Suppressor macrophage (primary cell): ENCODE measurements at regions not wholly inside any gene's neighbourhood (a gene's known extent, or its start where the extent isn't known, plus 50 kb on each side); places are given as distances from the start of the nearest gene placed in this dataset.

Experiments used
- DNase-seq, 4 experiments: peaks; one replicate each; pipeline ENCODE4 v3.0.0-alpha.2; 2020 to 2022

DNA sequence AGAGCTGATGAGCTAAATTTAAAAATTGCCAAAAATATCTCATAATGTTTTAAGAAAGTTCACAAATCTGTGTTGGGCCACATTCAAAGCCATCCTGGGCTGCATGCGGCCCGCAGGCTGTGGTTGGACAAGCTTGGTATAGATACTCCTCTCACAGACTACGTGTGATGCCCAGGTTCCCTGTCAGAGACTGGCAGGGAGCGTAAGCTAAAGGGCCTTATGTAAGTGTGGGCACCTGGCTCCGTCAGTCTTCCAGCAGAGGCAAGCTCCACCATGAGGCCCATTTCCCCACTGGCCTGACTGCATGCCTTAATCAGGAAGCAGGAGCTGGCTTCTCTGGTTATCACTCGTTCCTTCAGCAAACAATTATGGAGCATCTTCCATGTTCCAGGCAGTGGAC lies 200.2 kb downstream of the FOXO1 start:
- DNase-seq, result no peak

DNA sequence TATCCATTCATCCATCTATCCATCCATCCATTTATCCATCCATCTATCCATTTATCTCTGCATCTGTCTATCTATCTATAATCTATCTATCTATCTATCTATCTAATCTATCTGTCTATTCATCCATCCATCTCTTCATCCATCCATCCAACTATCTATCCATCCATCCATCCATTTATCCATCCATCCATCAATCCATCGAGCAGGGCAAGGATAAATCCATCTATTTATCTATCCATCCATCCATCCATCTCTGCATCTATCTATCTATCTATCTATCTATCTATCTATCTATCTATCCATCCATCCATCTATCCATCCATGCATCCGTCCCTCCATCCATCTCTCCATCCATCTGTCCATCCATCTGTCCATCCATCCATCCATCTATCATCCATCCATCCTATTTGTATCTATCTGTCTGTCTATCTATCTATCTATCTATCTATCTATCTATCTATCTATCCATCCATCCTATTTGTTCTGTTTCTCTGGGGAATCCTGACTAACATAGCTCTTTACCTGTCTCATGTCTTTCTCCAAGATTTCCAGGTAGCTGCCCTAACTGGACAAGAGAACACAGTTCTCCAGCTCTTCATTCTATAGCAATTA lies 198.1 kb downstream of the FOXO1 start:
- no peak for DNase-seq

DNA sequence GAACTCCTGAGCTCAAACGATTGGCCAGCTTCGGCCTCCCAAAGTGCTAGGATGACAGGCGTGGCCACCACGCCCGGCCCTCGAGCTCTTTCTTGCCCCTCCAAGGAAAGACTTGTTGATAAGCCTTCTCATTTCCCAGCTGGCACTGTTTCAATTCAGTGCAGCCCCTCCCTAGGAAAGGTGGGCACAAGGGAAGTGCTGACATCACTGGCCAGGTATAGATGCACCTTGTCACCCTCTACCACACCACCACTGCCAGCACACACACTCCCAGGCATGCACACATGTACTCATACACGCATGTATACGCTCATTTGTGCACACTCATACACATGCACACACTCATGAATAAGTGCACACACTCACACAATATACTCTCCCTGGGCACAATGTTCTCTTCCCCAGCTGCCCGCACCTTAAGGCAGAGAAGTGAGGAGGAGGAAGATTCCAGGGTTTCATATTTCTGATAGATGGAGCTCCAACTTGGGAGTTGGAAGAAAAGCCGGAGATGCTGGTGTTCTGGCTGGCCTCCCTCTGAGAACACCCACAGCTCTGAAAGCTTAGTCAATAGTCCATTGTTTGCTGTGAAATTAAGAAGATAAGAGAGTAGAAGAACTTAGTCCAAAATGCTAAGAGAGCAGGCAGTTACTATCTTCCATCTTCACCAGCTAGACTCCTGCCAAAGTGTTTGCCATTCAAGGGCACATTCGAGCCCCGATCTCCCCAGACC lies 196.7 kb downstream of the FOXO1 start:
- no peak for DNase-seq

DNA sequence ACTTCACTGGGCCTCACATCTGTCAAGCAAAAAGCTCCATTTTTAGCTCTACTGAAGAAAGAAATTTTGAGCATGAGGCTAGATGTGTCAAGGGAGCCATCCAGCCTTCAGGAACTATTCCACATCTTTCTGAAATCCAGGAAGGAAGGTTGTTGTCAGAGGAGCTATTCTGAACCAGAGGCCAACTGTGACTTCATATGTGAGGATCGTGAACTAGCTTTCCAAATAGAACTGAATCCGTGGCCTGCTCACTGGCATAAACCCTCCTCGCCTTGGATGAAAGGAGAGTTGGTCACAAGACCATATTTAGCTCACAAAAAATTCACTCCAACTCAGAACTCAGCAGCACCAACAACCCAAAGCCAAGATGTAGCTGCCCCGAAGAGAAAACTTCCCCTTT lies 195.8 kb downstream of the FOXO1 start:
- no peak for DNase-seq

DNA sequence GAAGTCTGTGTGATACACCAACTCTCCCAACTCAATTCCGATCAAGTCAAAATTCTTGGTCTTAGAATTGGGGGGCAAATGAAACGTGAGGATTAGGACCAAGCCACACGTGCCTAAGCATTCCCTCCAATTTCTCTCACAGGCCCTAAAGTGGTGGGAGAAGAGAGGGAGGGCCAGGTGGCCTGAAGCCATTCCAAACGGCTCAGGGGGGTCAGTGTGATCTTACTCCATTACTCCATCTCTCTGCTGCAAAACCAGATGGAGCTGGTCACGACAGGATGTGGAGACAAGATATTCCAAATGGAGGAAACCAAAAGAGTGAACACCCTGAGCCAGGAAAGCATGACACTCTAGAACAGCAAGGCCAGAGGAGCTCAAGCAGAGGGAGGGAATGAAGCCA lies 195.4 kb downstream of the FOXO1 start:
- no peak for DNase-seq

DNA sequence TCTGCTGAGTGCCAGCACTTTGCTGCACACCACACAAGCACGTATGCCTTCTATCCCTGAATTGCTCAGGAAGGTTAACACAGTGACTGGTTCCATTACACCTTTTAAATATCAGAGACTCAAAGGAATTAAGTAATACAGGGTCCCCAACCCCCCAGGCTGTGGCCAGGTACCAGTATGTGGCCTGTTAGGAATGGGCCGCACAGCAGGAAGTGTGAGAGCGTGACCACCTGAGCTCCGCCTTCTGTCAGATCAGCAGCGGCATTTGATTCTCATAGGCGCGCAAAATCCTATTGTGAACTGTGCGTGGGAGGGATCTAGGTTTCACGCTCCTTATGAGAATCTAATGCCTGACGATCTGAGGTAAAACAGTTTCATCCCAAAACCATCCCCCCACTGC lies 194.5 kb downstream of the FOXO1 start:
- no peak for DNase-seq

DNA sequence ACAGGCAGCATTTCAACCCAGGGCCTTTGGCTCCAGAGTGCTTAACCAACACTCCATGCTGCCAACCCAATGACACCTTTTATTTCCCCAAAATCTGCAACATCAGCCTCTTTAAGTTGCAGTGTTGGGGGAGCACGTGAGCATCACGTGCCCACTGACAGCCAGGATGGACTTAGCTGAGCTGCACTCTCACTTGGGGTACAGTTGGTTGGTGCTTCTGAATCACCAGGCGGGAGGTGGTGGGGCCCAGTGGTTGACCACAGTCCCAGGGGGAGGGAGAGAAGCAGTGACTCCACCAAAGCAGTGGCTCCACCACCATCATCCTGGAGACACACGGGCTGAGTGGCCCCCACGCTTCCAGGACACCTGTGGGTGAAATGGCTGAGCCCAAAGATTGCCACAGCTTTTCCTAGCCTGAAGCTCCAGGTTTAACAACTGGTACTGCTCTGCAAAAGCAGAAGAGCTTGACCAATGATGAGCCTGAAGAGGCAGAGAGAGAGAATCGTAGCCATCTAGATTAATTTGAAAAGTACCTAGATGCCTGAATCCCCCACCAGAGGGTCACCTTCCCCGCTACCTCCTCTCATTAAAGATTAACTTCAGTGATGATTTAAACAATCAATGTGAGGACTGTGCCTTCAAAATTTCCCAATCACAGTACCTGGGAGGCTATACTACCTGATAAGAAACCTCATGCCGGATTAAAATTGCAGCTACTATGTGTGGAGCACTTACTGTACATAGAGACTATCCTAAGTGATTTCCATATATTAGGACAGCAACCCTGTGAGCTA lies 193.8 kb downstream of the FOXO1 start:
- DNase-seq, result no peak

DNA sequence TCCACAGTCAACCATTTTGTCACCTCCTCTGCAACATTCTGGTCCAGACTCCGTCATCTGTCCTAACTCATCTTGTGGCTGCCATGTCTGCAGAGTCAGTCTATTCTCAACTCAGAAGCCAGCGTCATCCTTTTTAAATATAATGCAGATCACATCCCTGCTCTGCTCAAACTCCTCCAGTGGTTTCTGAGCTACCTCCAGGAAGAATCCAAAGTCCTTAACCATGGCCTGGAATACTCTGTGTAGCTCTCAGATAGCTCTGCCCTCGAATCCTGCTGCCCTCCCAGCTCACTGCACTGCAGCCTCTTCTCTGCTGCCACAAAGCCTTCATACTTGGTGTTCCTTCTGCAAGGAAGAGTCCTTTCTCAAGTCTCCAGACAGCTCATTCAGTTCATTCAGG lies 190.8 kb downstream of the FOXO1 start:
- DNase-seq, result no peak

DNA sequence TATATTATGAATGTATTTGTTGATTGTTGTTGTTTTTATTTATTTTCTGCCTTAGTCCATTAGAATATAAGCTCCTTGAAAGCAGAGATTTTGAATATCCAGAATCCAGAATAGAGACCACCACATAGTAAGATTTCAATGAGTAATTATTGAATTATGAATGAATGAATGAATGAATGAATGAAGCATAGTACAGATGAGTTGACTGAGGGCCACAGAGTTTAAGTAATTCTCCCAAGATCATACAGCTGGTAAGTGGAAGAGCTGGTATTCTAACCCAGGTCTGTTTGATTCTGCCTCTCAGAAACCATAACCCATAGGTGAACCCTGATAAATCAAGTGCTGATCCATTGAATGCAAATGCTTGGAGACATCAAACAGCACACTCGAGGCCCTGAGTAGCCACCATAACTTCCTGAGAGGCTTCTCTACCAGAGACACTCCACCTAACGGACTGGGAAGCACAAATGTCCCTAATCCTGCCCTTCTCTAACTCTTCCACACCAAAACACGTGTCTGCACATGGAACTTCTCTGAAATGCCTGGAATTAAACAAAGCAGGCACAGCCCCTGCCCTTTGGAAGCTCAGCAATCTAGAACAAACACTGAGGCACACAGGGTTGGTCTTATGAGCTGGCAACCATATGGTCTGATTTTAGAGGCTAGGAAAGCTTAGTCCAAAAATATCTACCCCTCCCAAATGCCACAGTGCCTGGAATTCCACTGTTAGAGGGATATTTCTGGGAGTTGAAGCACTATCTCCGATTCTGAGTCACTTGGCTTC lies 190.1 kb downstream of the FOXO1 start:
- no peak for DNase-seq

DNA sequence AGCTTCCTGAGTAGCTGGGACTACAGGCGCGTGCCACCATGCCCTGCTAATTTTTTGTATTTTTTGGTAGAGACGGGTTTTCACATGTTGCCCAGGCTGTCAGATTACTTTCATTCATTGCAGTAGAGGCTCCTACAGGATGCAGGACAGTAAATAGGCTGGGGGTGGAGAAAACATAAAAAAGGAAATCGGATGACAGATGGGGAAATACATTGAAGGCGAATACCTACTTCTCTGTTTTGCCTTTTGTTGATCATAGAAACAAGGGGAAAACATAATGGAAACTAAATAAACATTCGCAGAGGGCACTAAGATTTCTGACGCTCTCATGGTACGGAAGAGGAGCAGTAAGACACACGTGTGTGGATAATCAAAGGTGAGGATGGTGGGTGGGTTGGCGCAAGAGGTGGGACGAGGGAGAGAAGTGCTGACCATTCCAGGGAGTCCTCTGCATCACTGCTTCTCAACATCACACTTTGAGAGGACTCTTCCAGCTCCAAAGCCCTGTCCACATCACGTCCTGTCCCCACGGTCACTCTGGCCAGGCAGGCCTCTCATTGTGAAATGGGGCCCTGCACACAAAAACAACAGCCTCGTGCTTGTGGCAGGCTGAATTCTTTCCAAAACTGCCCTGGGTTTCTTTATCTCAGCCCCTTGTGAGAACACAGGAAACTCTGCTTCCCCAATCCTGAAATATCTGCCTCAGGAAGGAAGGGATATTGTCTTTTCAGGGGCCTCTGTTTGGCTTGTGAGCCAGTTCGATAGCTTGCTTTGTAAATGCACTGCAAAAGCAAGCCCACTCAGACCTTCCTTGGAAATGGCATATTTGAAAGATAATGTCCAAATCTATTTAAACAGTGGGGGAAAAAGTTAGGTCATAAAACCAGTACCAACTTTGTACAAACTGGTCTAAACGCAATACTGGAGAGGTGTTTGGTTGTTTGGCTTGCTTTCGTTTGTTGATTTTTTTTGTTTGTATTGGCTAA lies 188.5 kb downstream of the FOXO1 start:
- DNase-seq, result peak; percentile 48 to 79 (median 66)

DNA sequence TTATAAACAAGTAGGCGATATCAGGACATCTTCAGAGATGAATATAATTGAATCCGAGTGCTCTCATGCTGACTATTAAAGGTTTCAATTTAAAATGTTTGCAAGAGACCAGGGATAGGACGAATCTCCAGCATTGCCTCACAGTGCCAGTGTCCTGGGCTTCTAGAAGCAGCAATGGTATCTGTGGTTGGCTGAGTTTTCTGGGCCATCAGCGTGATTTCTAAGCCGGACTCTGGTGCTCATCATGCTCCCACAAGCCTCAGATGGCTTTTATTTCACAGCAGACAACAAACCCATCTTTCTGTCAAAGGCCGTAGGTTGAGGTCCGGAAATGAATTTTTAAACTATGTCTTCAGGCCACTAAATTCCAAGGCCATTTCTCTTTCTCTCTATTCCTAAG lies 187.7 kb downstream of the FOXO1 start:
- DNase-seq, result no peak

DNA sequence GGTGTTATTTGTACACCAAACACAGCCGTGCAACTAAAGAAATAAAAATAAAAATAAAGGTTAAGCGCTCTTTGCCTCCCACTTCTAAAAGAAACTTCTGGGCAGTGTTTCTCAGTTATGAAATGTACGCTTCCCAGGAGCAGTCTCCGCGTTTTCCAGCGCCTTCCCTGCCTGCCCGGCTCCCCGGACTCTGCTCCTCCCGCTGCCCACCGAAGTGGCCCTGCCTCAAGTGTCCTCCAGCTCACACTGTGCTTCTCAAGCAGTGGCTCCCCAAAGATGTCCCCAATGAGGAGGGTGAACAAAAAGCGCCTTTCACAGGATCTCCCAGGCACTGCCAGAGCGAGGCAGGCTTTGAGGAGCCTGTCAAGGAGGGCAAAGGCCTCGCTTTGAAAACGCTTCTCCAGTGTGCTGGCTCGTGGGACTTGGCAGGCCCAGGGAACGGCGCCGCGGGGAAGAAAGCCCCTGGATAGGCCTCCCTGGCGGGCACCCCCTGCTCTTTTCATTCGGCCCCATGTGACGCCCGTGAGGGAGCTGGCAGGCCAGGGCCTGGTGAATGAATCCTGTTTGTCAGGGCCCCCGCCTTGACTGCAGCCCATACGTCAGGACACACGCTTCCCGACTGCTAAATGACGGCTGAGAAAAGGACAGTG lies 187.1 kb downstream of the FOXO1 start:
- no peak for DNase-seq

DNA sequence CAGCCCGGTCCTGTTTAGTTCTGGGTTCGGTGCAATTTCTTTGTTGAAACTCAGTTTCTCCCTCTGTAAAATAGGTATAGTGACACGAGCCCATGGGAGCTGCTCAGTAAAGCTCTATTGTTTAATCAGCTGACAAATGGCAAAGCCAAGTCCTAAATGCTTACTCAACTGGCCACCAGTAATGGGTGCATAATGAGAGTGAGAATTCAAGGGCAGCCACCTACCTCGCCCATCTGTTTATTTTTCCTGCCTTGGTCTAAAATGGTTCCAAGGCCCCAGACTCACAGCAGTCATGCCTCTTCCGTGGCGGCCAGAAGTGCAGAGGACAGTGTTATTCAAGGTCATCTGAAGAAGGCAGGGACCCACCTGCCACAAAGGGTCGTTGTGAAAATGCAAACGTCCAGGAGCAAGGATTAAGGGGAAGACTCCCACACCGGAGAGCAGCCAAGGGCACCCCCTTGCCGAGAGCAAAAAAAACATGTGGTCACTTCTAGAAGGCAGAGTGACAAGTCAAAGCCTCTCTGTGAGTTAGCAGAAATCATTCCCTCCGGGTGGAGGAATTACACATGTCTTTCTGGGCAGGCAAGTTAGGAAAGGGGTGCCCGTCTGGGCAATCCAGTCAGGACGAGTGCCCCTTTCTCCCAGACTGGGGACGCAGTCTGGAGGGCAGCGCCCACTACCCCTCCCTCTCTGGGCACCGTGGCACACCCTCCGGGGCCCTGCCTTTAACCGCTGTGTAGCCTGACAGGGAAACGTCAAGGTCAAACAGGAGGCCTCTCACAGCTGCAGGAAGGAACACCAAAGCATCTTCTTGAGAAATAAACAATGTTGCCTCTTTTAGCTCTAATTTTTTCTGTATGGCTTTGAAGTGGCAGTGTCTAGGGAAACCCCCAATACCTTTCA lies 186.2 kb downstream of the FOXO1 start:
- DNase-seq, result no peak

DNA sequence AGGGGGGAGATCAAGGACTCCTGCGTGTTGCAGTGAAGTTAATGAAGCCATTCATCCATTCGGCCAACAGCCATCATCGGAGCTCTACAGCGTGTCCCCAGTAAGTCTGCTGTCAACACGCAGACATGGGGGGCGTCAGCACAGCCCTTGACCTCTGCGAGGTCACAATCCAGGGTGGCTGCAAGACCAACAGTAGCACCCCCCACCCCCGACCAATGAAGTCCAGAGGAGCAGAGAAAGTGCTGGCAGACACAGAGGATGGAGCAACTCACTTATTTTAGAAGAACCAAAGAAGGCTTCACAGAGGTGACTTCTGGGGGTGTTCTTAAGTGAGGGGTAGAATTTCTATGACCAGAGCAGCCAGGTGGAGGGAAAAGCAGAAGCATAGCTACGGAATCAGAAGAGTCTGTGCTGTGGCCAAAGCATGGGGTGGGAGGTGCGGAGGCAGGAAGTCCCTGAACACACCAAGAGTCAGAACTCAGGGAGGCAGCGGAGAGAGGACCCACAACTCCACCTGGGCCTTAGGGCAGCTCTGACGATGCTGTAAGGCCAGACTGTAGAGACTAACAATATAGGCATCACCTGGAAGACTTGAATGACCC lies 185.4 kb downstream of the FOXO1 start:
- no peak for DNase-seq

DNA sequence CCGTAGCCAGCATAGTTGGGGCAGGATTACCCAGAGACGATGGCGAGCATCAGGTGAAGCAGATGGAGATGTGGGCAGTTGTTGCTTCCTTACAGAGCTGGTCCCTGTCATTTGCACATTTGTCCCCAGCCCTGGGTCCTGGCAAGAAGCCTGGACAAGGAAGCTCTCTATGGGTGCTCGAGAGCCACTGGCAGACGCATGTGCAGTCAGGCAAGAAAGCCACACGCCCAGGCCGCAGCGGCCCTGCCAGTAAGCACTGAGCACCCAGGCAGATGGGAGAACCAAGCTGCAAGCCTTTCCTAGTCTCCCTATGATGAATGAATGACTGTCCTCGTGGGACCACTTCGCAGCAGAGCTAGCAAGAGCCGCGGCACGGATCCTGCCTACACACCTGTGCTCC lies 182.8 kb downstream of the FOXO1 start:
- DNase-seq, result no peak

DNA sequence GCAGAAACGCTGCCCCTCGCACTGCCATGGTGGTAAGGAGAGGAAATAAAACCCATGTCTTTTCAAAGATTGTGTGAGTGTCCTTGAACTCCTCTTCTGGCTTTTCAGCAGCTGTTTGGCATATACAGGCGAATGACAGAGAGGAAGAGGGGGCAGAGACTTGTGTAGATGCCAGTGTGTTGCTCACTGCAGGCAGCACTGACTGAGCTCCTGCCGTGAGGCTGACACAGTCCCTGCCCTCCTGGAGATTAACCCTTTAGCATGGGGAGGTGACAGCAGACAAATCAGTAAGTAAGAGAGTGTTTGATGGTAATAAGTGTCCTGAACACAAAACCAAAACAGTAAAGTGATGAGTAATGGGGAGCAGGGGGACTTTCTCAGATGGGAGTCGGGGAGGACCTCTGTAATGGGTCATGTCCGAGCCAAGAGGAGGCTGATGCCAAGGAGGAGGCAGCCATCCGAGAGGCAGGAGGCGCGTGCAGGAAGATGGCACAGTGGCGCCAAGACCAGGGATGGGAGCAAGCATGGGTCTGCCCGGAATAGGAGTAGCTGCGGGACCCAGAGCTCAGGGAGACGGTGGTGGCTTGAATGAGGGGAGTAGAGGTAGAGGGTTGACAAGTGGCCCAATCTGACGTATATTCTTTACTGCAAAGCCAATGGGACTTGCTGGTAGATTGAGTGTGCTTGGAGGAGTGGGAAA lies 182.2 kb downstream of the FOXO1 start:
- no peak for DNase-seq

DNA sequence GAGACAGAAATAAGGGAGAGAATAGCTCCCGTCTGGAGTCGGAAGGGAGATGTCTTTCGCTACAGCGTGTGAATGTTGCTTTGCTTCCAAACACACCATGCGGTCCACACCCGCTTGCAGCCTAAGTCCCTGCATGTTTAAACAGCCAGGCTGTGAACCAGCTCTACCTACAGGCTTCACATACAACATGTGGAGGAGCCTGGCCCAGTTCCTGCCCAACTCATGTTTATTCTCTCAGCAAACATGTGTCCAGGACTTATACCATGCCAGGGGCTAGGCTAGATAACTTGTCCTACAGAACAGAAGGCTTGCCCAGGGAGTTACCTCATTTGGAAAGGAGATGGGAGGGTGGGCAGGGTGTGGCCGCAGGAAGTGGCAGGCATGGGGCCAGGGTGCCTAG lies 181.5 kb downstream of the FOXO1 start:
- no peak for DNase-seq

DNA sequence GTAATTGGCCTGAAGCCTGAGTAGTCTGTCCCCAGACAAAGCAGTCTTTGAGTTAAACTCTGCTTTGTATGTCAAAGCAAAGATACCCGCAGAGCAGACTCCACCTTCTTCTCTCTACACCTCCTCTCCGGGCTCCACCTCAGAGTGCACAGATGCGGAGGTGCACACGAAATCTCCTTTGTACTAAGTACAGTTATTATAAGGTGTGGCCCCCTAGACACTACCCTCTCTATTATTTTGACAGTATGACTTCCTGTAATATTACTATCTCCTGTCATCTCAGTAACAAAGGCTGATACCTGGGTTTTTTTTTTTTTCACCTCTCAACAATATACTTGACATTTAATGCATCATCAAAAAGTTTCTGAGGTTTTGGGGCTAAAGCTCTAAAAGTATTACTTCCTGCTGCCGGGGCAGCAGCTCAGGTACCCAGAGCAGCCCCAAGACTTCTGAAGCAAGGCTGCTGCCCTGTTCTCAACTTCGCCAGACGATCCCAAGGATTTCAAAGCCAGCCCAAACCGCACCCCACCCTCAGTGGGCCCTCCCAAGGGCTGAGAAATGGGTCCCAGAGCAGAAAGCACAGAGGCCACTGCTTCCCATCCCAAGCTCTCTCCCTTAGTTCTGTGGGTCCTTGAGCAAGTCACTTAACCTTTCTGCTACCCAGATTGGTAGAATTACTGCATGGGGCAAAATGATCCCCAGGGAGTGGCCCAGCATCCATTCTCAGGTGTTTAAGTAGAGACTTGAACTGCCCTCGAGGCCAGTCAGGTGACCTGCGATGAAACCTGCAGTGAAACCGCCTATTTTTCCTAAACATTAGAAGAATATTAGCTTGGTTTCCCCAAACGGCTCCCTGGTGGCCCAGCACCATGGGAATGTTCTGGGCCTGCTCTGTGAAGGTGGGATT lies 180.6 kb downstream of the FOXO1 start:
- DNase-seq, result no peak
